ENCODE measurements at regions not wholly inside any gene's neighbourhood (a gene's known extent, or its start where the extent isn't known, plus 50 kb on each side); places are given as distances from the start of the nearest gene placed in this dataset.

- TF ChIP-seq CTCF (IDR thresholded peaks at IDR 0.05; ENCODE audit: low read depth, low read length) = no peak
- no peak for TF ChIP-seq POLR2A (IDR thresholded peaks at IDR 0.05; ENCODE audit: extremely low read depth, insufficient read length)
- TF ChIP-seq MAX (IDR thresholded peaks at IDR 0.05; ENCODE audit: low read depth, low read length) = no peak
Observed at GRCh38 chr7:85612514-85612913, 425.7 kb upstream of the SEMA3D start.

All from NB4 (cell line).